Duodenal mucosa (tissue), 2 donors: ENCODE measurements at regions not wholly inside any gene's neighbourhood (a gene's known extent, or its start where the extent isn't known, plus 50 kb on each side); places are given as distances from the start of the nearest gene placed in this dataset.

Source experiments
- H3K27ac ChIP-seq: one replicate; pipeline ENCODE4 v1.7.0; 2013; ENCODE audit warnings: low read depth, low read length
- H3K27me3 ChIP-seq, 2 donors: one replicate each; pipeline ENCODE4 v1.7.0; 2013; ENCODE audit warnings: low read length in 2 of 2, control low read depth in 1 of 2; ENCODE audit not compliant: insufficient read depth in 2 of 2, control insufficient read depth in 1 of 2
- H3K36me3 ChIP-seq, 2 donors: one replicate each; pipeline ENCODE4 v1.7.0; 2013; ENCODE audit warnings: low read length in 2 of 2, control low read depth in 1 of 2; ENCODE audit not compliant: insufficient read depth in 2 of 2, control insufficient read depth in 1 of 2
- H3K4me1 ChIP-seq, 2 donors: one replicate each; pipeline ENCODE4 v1.7.0; 2013; ENCODE audit warnings: low read length in 2 of 2, control low read depth in 1 of 2; ENCODE audit not compliant: insufficient read depth in 2 of 2, control insufficient read depth in 1 of 2
- H3K4me3 ChIP-seq, 2 donors: one replicate each; pipeline ENCODE4 v1.7.0; 2013; ENCODE audit warnings: low read length in 2 of 2, low read depth in 1 of 2
- H3K9ac ChIP-seq, 2 donors: one replicate each; pipeline ENCODE4 v1.7.0; 2013; ENCODE audit warnings: low read length in 2 of 2, low read depth in 1 of 2
- H3K9me3 ChIP-seq, 2 donors: one replicate each; pipeline ENCODE4 v1.7.0; 2013; ENCODE audit warnings: low read length in 2 of 2, control low read depth in 1 of 2; ENCODE audit not compliant: control insufficient read depth in 1 of 2

DNA sequence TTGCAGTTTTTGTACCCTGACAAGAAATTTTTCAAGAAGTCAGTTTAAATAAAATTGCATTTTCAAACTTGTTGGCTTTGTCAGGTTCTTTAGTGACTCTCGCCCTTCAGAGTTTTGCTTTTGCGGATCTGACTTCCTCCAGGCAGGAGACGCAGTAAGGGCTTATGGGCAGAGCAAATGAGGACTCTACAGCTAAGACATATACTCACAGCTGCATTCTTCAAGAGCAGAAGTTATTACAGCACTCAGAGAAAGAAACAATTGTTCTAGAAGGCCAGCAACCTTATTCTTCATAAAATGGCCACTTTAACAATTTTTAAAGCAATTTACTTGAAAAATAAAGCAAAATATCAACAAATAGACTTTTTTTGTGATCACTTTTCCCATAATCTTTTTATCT is 438.8 kb upstream of the THRB start:
- Histone ChIP-seq H3K4me1 (no peaks in the 10 kb centered on the region), H3K36me3 (no peaks in the 10 kb centered on the region), H3K9ac (no peak overlapping the region), H3K9me3 (no peaks in the 10 kb centered on the region), H3K27ac (no peak overlapping the region), H3K4me3 (no peak overlapping the region), H3K27me3 (no peaks in the 10 kb centered on the region)

DNA sequence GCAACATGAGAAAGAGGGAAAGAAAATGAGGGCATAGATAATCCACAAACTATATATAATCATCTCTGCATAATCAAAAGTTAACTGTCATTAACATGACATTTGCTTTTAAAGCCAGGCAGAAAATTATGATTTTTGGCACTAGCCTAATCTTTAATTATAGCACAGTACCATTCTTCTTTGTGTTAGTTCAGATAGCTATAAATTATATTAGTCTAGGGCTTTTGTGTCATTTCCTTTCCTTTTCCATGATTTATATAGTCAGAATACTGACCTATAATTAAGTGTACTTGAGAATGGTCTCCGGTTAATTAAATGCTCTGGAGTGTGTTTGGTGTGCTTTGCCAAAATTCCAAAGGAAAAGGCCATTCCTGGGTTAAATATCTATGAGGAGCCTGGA is 441.9 kb upstream of the THRB start:
- Histone ChIP-seq H3K27me3 (no peaks in the 10 kb centered on the region), H3K4me3 (no peak overlapping the region), H3K9me3 (no peaks in the 10 kb centered on the region), H3K27ac (no peak overlapping the region), H3K9ac (no peak overlapping the region), H3K4me1 (no peaks in the 10 kb centered on the region), H3K36me3 (no peaks in the 10 kb centered on the region)

DNA sequence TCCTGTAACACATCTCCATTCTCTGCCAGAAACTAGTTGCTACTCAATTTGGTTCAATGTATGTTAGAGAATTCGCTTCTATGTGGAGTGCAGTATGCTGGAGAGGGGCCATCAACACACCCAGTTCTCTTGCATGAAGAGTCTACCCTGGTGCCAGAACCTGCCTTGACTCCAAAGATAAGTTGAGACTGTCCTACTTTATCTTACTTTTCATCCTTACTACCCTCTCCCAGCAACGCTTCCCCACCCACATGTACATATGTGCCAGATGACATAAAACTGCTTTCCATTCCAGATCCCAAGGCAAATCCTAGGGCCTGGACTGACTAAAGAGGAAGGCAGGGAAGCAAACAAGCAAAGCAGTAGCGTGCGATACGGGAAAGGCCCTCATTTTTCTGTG is 442.6 kb upstream of the THRB start:
- Histone ChIP-seq H3K4me1 (no peaks in the 10 kb centered on the region), H3K27me3 (no peaks in the 10 kb centered on the region), H3K9ac (no peak overlapping the region), H3K36me3 (no peaks in the 10 kb centered on the region), H3K27ac (no peak overlapping the region), H3K4me3 (no peak overlapping the region), H3K9me3 (no peaks in the 10 kb centered on the region)

GRCh38 chr3:24937780-24938179 is 443.1 kb upstream of the THRB start:
- H3K27me3 ChIP-seq: no peaks in the 10 kb centered on the region
- no peak overlapping the region for H3K27ac ChIP-seq

DNA sequence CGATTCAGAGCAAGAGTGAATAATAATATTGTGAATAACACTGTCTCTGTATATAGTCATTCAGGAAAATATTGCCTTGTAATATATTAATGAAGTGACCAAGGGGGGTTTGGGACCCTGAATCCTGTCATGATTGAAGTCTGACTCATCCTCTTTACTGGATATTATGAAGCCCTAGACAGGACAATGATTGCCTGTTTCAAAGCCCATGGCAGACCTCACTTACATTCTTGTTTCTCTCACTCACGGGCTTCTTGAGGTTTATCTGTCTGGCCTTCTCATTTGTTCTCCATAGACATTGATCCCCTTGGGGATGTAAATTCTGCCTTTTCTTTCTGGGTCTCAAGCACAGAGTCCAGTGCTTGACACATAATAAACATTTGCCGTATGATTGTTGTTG is 449.3 kb upstream of the THRB start:
- no peaks in the 10 kb centered on the region for H3K36me3 ChIP-seq
- no peaks in the 10 kb centered on the region for H3K27me3 ChIP-seq
- no peaks in the 10 kb centered on the region for H3K9me3 ChIP-seq
- no peaks in the 10 kb centered on the region for H3K4me1 ChIP-seq
- H3K9ac ChIP-seq: no peak overlapping the region
- H3K27ac ChIP-seq: no peak overlapping the region
- H3K4me3 ChIP-seq: no peak overlapping the region

More at GRCh38 chr3:24937780-24938179, 443.1 kb upstream of the THRB start:
- H3K36me3 ChIP-seq: no peaks in the 10 kb centered on the region
- no peaks in the 10 kb centered on the region for H3K4me1 ChIP-seq
- H3K9me3 ChIP-seq: no peaks in the 10 kb centered on the region
- H3K9ac ChIP-seq: no peak overlapping the region
- H3K4me3 ChIP-seq: no peak overlapping the region

DNA sequence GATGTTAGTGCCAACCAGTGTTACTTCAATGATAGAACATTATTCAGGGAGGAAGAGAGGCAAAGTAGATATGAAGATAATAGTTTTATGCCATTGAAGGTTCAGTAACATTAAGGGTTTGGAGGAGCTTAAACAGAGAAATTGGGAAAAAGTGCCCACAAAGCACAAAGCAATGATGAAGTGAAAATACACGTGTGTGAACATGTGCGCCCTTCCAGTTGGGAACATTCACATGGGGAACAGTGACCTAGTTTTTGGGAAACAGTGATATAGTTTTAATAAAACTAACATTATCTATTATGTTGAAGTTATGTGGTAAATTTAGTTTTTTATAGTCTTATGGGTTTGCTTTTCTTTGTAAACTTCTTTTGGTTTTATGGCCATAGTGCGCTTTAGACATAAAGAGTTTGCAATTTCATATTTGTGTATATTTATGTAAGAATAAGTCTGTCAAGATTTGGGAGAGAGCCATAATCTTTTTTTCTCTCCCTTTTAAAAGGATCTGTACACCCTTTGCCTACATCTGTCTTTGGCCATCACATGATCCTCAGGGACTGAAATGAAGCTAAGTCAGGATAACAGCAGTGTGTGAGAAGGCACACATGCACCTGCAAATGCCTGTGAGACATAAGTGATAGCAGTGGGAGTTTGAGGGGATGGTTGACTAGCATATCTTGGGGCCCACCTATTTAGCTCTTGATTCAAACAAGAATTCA is 450.3 kb upstream of the THRB start:
- Histone ChIP-seq H3K4me1 (no peaks in the 10 kb centered on the region), H3K9ac (no peak overlapping the region), H3K4me3 (no peak overlapping the region), H3K9me3 (no peaks in the 10 kb centered on the region), H3K27ac (no peak overlapping the region), H3K36me3 (no peaks in the 10 kb centered on the region), H3K27me3 (no peaks in the 10 kb centered on the region)

- Histone ChIP-seq H3K9ac (no peak overlapping the region), H3K27me3 (no peaks in the 10 kb centered on the region), H3K4me1 (no peaks in the 10 kb centered on the region), H3K9me3 (no peaks in the 10 kb centered on the region), H3K36me3 (no peaks in the 10 kb centered on the region), H3K4me3 (no peak overlapping the region), H3K27ac (no peak overlapping the region)
Observed at GRCh38 chr3:24945563-24945962, 450.9 kb upstream of the THRB start.

DNA sequence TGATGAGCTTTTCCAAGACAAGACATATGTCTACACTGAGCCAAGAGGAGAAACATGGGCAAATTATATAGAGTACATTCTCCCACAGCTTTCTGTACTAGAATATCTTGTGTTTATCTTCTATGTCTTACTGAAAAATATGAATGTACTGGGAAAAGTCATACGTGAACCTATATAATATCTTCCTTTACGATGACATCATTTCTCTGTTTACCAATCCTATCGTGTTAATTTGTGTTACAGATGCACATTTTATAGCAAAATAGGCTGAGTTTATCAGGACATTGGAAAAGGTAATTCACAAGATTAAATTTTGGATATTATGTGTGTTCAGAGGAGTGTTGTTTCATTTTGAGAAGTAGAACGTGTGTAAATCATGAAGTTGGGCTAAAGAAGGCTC is 452.5 kb upstream of the THRB start:
- H3K4me3 ChIP-seq: no peak overlapping the region
- no peak overlapping the region for H3K9ac ChIP-seq
- H3K9me3 ChIP-seq: no peaks in the 10 kb centered on the region
- H3K36me3 ChIP-seq: no peaks in the 10 kb centered on the region
- H3K27ac ChIP-seq: no peak overlapping the region
- H3K4me1 ChIP-seq: no peaks in the 10 kb centered on the region
- H3K27me3 ChIP-seq: no peaks in the 10 kb centered on the region

DNA sequence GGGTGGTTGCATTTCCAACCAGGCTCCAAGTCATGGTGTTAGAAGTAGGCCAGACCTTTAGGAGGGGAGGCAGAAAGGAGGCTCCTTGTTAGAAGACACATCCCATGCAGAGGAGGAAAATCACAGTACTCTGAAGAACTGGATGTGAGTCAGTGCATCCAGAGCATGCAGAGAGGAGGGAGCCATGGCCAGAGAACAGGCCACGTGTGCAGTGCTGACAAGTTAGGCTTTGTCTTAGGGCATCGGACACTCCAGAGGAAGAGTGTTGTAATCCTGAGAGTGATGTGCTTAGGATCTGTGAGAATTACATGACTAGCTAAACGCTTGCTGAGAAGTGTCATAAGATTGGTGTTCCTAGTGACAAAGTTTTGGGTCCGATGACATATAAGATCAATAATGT is 456.5 kb upstream of the THRB start:
- H3K9me3 ChIP-seq: no peaks in the 10 kb centered on the region
- H3K4me3 ChIP-seq: no peak overlapping the region
- H3K4me1 ChIP-seq: no peaks in the 10 kb centered on the region
- no peaks in the 10 kb centered on the region for H3K27me3 ChIP-seq
- H3K36me3 ChIP-seq: no peaks in the 10 kb centered on the region
- no peak overlapping the region for H3K27ac ChIP-seq
- no peak overlapping the region for H3K9ac ChIP-seq

GRCh38 chr3:24952388-24952787 is 457.7 kb upstream of the THRB start:
- Histone ChIP-seq H3K36me3 (no peaks in the 10 kb centered on the region), H3K4me1 (no peaks in the 10 kb centered on the region), H3K9ac (no peak overlapping the region), H3K4me3 (no peak overlapping the region), H3K27ac (no peak overlapping the region), H3K27me3 (no peaks in the 10 kb centered on the region), H3K9me3 (no peaks in the 10 kb centered on the region)
